GM12878 (cell line): ENCODE measurements at regions not wholly inside any gene's neighbourhood (a gene's known extent, or its start where the extent isn't known, plus 50 kb on each side); places are given as distances from the start of the nearest gene placed in this dataset.
"Not testable (repeated sequence)": the region's sequence is repeated elsewhere in the genome, so short reads cannot be mapped to it uniquely, and the experiment has no call there.

Experiments
- CTCF ChIP-seq, 3 experiments: IDR thresholded peaks in 2 of 3; conservative IDR thresholded peaks in 1 of 3; 2 replicates each; pipeline ENCODE4 v1.5.1; 2011; ENCODE audit warnings: low read depth in 3 of 3, low read length in 3 of 3, mild to moderate bottlenecking in 3 of 3, control low read depth in 2 of 3, moderate library complexity in 2 of 3, inconsistent platforms in 1 of 3, mixed read lengths in 1 of 3; ENCODE audit not compliant: control insufficient read depth in 2 of 3, insufficient read depth in 1 of 3; ENCODE audit errors: extremely low read depth in 1 of 3
- E2F8 ChIP-seq: fragments of 450-650 bp; IDR thresholded peaks from 2 replicates; pipeline ENCODE4 v1.6.1; 2018; ENCODE audit warnings: mild to moderate bottlenecking, low read depth, moderate library complexity; ENCODE audit not compliant: partially characterized antibody
- TF ChIP-seq, protein P1 (sequence below): fragments of 450-650 bp; IDR thresholded peaks from 2 replicates; pipeline ENCODE4 v1.6.1; 2017; ENCODE audit warnings: mild to moderate bottlenecking

DNA sequence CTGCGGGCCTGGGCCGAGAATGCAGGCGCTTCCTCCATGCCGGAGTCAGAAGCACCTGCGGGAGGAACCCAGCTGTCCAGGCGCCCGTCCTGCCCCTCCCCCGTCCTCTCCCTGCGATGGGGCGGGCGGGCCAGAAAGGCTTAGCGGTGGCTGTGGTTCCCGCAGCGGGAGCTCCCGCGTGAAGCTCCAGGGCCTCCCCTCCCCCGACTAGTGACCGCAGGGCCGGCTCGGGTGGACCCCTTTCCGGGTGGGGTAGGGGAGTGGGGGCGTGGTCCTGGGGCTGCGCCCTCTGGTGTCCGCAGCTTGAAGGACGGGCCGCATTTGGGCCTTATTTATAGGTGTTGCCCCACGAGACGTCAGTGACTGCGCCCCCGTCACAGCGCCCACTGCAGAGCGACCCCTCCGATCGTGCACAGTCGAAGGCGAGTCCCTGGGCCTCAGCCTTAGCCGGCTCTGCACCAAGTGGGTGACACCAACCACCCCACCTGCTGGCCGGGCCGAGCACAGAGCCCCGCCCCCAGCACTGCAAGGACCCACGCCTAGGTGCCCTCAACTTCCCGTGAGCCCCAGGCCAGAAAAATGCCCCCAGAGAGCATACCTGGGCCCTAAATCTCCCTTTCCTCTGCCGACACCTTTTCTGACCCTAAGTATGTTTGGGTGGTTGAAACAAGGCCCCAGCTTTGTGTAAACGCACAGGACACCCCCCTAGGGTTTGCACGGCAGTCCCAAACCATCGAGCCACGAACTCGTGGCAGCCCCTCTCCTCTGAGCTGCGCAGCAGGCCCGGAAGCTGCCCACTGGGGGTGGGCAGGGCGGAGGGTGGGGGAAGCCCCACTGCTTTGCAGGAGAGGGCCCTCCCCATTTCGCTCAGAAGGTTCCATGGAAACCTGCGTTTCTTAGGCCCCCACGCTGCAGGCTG is 252.4 kb downstream of the ANKRD30B start:
- TF ChIP-seq, protein P1, sequence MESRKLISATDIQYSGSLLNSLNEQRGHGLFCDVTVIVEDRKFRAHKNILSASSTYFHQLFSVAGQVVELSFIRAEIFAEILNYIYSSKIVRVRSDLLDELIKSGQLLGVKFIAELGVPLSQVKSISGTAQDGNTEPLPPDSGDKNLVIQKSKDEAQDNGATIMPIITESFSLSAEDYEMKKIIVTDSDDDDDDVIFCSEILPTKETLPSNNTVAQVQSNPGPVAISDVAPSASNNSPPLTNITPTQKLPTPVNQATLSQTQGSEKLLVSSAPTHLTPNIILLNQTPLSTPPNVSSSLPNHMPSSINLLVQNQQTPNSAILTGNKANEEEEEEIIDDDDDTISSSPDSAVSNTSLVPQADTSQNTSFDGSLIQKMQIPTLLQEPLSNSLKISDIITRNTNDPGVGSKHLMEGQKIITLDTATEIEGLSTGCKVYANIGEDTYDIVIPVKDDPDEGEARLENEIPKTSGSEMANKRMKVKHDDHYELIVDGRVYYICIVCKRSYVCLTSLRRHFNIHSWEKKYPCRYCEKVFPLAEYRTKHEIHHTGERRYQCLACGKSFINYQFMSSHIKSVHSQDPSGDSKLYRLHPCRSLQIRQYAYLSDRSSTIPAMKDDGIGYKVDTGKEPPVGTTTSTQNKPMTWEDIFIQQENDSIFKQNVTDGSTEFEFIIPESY = not testable (repeated sequence)
- TF ChIP-seq CTCF (IDR thresholded peaks at IDR 0.05 in 2 of 3, conservative IDR thresholded peaks at IDR 0.05 in 1 of 3; ENCODE audit: control insufficient read depth in 2 of 3, extremely low read depth in 1 of 3, insufficient read depth in 1 of 3, low read depth in 3 of 3, low read length in 3 of 3); E2F8: not testable (repeated sequence)
